ENCODE measurements at regions not wholly inside any gene's neighbourhood (a gene's known extent, or its start where the extent isn't known, plus 50 kb on each side); places are given as distances from the start of the nearest gene placed in this dataset.

DNA sequence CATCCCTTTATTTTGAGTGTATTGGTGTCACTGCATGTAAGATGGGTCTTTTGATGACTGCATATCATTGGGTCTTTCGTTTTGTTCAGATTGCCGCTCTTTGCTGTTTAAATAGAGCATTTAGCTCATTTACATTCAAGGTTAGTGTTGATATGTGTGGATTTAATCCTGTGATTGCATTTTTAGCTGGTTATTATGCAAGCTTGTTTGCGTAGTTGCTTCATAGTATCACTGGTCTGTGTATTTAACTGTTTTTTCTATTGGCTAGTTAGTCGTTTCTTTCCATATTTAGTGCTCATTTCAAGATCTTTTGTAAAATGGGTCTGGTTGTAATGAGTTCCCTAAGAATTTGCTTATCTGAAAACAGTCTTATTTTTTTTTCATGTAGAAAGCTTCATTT lies 1170.6 kb upstream of the SEL1L start:
- TF ChIP-seq POLR2A (IDR thresholded peaks at IDR 0.05) (no peak), EP300 (IDR thresholded peaks at IDR 0.05; ENCODE audit: low read depth) (no peak)
- TF ChIP-seq, protein P1, sequence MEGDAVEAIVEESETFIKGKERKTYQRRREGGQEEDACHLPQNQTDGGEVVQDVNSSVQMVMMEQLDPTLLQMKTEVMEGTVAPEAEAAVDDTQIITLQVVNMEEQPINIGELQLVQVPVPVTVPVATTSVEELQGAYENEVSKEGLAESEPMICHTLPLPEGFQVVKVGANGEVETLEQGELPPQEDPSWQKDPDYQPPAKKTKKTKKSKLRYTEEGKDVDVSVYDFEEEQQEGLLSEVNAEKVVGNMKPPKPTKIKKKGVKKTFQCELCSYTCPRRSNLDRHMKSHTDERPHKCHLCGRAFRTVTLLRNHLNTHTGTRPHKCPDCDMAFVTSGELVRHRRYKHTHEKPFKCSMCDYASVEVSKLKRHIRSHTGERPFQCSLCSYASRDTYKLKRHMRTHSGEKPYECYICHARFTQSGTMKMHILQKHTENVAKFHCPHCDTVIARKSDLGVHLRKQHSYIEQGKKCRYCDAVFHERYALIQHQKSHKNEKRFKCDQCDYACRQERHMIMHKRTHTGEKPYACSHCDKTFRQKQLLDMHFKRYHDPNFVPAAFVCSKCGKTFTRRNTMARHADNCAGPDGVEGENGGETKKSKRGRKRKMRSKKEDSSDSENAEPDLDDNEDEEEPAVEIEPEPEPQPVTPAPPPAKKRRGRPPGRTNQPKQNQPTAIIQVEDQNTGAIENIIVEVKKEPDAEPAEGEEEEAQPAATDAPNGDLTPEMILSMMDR (IDR thresholded peaks at IDR 0.05) = no peak

All from transverse colon (tissue), 3 donors.